OCI-LY1 (cell line): ENCODE measurements at regions not wholly inside any gene's neighbourhood (a gene's known extent, or its start where the extent isn't known, plus 50 kb on each side); places are given as distances from the start of the nearest gene placed in this dataset.

Experiments used
- EZH2 ChIP-seq: fragments of 200-600 bp; sonication (generic), shearing (Covaris generic); IDR thresholded peaks from 2 replicates; pipeline ENCODE4 v1.8.0; 2017; ENCODE audit warnings: borderline replicate concordance, mixed run types, mild to moderate bottlenecking, antibody characterized with exemption, low read length, moderate library complexity, mixed read lengths
- TF ChIP-seq, protein P1 (sequence below): fragments of 200-600 bp; sonication (generic), shearing (Covaris generic); IDR thresholded peaks from 2 replicates; pipeline ENCODE4 v1.5.1; 2017; ENCODE audit warnings: mild to moderate bottlenecking, antibody characterized with exemption, low read length, moderate library complexity, mixed read lengths

DNA sequence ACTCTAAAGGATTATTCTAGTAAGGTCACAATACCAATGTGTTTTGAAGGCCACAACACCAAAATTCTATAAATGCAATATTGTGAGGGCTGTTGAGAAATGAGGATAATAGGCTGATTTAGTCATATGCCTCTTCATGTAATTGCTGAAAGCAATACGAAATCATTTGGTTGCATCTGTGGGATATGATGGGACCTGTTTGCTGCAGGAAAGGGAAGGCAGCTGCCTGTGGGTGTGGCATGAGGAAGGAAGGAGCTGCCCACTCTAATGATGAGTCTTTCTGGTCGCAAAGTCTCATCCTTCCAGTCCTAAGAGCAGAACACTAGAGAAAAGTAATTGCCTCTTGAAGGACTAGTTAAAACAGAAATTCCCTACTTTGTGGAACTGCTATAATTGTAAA, 245.3 kb upstream of the ZPLD1 start:
- TF ChIP-seq, protein P1, sequence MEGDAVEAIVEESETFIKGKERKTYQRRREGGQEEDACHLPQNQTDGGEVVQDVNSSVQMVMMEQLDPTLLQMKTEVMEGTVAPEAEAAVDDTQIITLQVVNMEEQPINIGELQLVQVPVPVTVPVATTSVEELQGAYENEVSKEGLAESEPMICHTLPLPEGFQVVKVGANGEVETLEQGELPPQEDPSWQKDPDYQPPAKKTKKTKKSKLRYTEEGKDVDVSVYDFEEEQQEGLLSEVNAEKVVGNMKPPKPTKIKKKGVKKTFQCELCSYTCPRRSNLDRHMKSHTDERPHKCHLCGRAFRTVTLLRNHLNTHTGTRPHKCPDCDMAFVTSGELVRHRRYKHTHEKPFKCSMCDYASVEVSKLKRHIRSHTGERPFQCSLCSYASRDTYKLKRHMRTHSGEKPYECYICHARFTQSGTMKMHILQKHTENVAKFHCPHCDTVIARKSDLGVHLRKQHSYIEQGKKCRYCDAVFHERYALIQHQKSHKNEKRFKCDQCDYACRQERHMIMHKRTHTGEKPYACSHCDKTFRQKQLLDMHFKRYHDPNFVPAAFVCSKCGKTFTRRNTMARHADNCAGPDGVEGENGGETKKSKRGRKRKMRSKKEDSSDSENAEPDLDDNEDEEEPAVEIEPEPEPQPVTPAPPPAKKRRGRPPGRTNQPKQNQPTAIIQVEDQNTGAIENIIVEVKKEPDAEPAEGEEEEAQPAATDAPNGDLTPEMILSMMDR = no peak
- no peak for TF ChIP-seq EZH2
